ENCODE measurements at regions not wholly inside any gene's neighbourhood (a gene's known extent, or its start where the extent isn't known, plus 50 kb on each side); places are given as distances from the start of the nearest gene placed in this dataset.

- ChIA-PET POLR2A (no interaction called here), CTCF (no interaction called here)
- no peaks in the 10 kb centered on the region for H3K36me3 Mint-ChIP-seq
- H3K27me3 Mint-ChIP-seq (ENCODE audit: low read depth), result no peaks in the 10 kb centered on the region
- H3K4me1 Mint-ChIP-seq, result no peaks in the 10 kb centered on the region
- H3K4me3 Mint-ChIP-seq, result no peak overlapping the region
- H3K9me3 Mint-ChIP-seq, result no peaks in the 10 kb centered on the region
- ATAC-seq, result no peak
- H3K27ac Mint-ChIP-seq, result no peak overlapping the region
- TF ChIP-seq ZNF219 (CRISPR knock-in tag; IDR thresholded peaks at IDR 0.05; ENCODE audit: borderline replicate concordance), result no peak
- TF ChIP-seq CTCF (IDR thresholded peaks at IDR 0.05), result no peak
- no peak for TF ChIP-seq ZNF671 (CRISPR knock-in tag; IDR thresholded peaks at IDR 0.05)
- no peak for TF ChIP-seq NR3C1 (CRISPR knock-in tag; conservative IDR thresholded peaks at IDR 0.05; ENCODE audit: low read depth)
- no peak for TF ChIP-seq NR2C2 (CRISPR knock-in tag; IDR thresholded peaks at IDR 0.05)
- TF ChIP-seq ZNF396 (CRISPR knock-in tag; IDR thresholded peaks at IDR 0.05; ENCODE audit: borderline replicate concordance), result no peak
- TF ChIP-seq MXD4 (CRISPR knock-in tag; IDR thresholded peaks at IDR 0.05; ENCODE audit: borderline replicate concordance), result no peak
- no peak for TF ChIP-seq JUN (CRISPR knock-in tag; IDR thresholded peaks at IDR 0.05)
- TF ChIP-seq GRHL2 (CRISPR knock-in tag; IDR thresholded peaks at IDR 0.05; ENCODE audit: insufficient replicate concordance, severe bottlenecking), result no peak
- DNase-seq (ENCODE audit: low spot score), result no peak
Observed at GRCh38 chr3:74349015-74349414, 265.4 kb downstream of the CNTN3 start.

DNA sequence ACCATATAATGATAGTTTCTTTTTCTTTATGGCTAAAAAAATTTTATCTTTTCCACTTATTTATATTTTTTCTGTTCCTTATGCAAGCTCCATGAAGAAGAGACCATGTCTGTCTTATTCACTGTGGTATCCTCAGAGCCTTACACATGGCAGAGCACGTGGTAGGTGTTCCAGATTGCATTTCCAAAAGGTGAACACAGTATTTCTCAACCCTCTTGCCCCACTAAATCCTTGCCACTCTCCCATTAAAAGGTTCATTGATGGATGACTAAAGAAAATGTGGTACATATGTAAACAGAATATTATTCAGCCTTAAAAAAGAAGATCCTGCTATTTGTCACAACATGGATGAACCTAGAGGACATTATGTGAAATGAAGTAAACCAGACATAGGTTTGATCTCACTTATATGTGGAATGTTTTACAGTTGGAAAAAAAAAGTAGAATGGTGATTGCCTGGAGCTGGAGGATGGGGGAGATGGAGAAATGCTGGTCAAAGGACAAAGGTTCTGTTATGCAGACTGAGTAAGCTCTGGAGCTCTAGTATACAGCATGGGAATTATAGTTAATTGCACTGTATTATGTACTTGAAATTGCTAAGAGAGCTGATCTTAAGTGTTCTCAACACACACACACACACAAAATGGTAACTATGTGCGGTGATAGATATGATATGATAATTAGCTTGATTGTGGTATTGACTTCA, 266.7 kb downstream of the CNTN3 start:
- H3K27ac Mint-ChIP-seq, result no peak overlapping the region
- POLR2A ChIA-PET, result no interaction called here
- CTCF ChIA-PET, result no interaction called here

More for the DNA sequence above, 266.7 kb downstream of the CNTN3 start:
- H3K36me3 Mint-ChIP-seq, result no peaks in the 10 kb centered on the region
- DNase-seq (ENCODE audit: low spot score) (no peak), ATAC-seq (no peak)
- H3K27me3 Mint-ChIP-seq (ENCODE audit: low read depth), result no peaks in the 10 kb centered on the region
- H3K9me3 Mint-ChIP-seq, result no peaks in the 10 kb centered on the region
- no peak overlapping the region for H3K4me3 Mint-ChIP-seq
- H3K4me1 Mint-ChIP-seq, result no peaks in the 10 kb centered on the region
- TF ChIP-seq ATF1 (CRISPR knock-in tag; IDR thresholded peaks at IDR 0.05) (no peak), CREM (CRISPR knock-in tag; IDR thresholded peaks at IDR 0.05) (no peak), ZMAT4 (CRISPR knock-in tag; IDR thresholded peaks at IDR 0.05) (no peak), RELA (CRISPR knock-in tag; IDR thresholded peaks at IDR 0.05; ENCODE audit: borderline replicate concordance) (no peak), ELF4 (CRISPR knock-in tag; IDR thresholded peaks at IDR 0.05; ENCODE audit: low read depth) (no peak), FOXJ3 (CRISPR knock-in tag; IDR thresholded peaks at IDR 0.05; ENCODE audit: borderline replicate concordance) (no peak), PREB (CRISPR knock-in tag; IDR thresholded peaks at IDR 0.05; ENCODE audit: borderline replicate concordance) (no peak), ERG (CRISPR knock-in tag; IDR thresholded peaks at IDR 0.05) (no peak), PRDM15 (CRISPR knock-in tag; IDR thresholded peaks at IDR 0.05) (no peak), NFE2L1 (CRISPR knock-in tag; IDR thresholded peaks at IDR 0.05) (no peak), ZNF423 (CRISPR knock-in tag; IDR thresholded peaks at IDR 0.05) (no peak), ZNF121 (CRISPR knock-in tag; IDR thresholded peaks at IDR 0.05) (no peak), SMAD3 (CRISPR knock-in tag; IDR thresholded peaks at IDR 0.05; ENCODE audit: borderline replicate concordance) (no peak), CDX4 (CRISPR knock-in tag; IDR thresholded peaks at IDR 0.05; ENCODE audit: borderline replicate concordance) (no peak), ZNF396 (CRISPR knock-in tag; IDR thresholded peaks at IDR 0.05; ENCODE audit: borderline replicate concordance) (no peak), CTCF (IDR thresholded peaks at IDR 0.05) (no peak)
